HG02678 (cell line): ENCODE measurements at regions not wholly inside any gene's neighbourhood (a gene's known extent, or its start where the extent isn't known, plus 50 kb on each side); places are given as distances from the start of the nearest gene placed in this dataset.
"Not testable (repeated sequence)": the region's sequence is repeated elsewhere in the genome, so short reads cannot be mapped to it uniquely, and the experiment has no call there.

ENCODE experiments used
- ATAC-seq: cut with Tn5 transposase; IDR thresholded peaks from one replicate; pipeline ENCODE4 v1.9.1; 2021; ENCODE audit warnings: mild to moderate bottlenecking, moderate library complexity; ENCODE audit not compliant: unreplicated experiment

DNA sequence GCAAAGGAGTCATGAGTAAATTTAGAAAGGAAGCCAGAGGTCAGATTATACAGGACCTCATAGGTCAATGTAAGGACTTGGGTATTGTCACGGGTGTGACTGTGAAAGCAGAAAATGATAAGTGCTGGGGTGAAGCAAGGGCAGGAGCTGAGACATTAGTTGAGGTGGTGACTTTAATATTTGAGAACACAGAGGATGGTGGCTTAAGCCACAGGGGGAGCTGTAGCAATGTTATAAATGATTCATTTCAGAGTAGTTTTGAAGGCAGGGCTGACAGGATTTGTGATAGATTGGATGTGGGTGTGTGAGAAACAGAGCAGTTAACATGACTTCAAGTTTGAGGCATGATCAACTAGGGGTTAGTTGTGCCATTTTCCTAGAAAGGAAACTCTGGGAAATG, 659.9 kb downstream of the EPM2A start:
- ATAC-seq, result no peak

DNA sequence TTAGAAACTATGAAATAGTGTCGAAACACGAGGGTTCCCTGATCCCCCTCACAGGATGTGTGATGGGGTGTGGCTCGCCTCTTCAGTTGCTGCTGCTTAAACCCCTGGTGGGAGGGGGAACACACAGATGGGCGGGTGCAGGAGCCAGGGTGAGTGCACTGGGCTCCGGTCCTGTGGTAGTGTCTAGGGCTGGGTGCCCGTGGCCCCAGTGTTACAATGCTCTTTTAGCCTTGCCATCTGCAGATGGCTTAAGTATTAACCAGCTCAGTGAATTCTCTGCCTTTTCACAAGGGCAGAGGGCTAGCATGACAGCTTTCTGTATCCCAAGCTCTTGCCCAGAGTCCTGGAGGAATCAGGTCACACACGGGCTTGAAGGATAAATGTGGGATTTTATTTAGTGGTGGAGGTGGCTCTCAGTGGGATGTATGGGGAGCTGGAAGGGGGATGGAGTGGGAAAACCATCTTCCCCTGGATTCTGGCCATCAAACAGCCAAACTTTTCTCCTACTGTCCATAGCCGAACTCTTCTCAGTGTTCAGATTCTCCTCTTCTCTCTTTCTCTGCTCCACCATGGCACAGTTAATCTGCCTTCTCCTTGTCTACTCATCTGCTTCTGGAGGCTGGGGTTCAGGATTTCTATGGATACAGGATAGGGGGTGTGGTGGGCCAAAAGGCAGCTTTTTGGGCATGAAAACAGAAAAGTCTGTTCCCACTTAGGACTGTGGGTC, 659.0 kb downstream of the EPM2A start:
- no peak for ATAC-seq

DNA sequence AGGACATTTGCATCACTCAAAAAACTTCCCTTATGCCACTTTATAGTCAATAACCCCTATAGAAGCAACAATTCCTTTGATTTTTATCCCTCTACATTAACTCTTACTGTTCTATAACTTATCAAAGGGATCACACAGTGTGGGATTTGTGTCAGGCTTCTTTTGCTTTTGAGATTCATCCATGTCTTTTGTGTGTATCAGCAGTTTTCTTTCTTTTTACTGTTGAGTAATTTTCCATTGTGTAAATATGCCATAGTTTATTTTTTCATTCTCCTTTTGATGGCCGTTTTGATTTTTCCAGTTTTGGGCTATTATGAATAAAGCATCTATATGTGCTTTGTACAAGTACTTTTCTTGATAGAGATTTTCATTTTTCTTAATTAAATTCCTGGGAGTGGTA, 657.9 kb downstream of the EPM2A start:
- no peak for ATAC-seq

DNA sequence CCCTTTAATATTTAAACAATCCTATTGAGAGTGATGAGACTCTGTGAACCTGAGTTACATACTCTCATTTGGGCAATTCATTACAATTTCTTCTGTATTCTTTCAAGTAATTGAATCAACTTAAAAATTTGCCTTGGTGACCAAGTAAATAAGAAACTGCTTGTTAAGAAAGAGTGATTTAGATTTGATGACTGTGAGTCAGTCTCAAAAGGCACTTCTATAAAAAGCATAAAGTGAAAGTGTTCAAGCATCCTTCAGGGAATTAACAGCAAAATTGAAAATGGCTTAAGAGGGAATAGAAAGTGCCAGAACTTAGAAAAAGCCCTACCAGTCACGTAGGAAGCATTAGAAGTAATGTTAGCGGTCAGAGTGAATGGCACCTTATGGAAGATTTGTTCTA, 654.7 kb downstream of the EPM2A start:
- no peak for ATAC-seq

DNA sequence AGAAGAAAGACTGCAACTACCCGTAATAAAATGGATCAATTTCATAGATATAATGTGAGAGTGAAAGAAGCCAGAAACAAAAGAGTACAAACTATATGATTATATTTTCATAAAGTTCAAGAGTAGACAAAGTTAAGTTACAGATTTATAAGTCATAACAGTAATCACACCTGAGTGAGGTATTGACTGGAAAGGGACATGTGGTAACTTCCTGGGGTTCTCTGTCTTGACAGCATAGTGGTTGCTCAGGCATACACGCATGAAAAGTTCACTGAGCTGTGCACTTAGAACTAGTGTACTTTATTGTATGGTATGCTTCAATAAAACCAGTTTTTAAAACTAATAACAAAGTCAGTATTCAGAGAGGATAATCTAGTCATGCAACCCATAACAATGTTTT, 653.6 kb downstream of the EPM2A start:
- no peak for ATAC-seq

DNA sequence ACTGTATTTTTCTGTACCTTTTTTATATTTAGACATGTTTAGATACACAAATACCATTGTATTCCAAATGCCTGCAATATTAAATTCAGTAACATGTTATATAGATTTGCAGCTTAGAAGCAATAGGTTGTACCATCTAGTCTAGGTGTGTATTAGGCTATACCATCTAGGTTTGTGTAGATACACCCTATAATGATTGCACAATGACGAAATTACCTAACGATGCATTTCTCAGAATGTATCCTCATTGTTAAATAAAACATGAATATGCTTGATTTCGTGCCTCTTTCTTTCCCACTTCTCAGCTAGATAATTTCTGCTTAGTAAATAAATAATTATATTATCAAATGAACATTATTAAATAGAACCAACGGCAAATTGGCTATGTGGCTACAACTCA, 653.0 kb downstream of the EPM2A start:
- ATAC-seq, result no peak

DNA sequence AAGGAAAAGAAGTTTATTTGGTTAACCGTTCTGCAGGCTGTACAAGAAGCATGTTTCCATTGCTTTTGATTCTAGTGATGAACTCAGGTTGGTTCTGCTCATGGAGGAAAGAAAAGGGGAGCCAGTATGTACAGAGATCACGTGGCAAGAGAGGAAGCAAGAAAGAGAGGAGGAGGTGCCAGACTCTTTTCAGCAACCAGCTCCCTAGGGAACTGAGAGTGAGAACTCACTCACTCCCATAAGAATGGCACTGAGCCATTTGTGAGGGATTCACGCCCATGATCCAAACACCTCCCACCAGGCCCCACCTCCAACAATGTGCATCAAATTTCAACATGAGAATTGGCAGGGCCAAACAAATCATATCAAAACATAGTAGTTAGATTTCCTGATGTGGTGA, 649.1 kb downstream of the EPM2A start:
- no peak for ATAC-seq

DNA sequence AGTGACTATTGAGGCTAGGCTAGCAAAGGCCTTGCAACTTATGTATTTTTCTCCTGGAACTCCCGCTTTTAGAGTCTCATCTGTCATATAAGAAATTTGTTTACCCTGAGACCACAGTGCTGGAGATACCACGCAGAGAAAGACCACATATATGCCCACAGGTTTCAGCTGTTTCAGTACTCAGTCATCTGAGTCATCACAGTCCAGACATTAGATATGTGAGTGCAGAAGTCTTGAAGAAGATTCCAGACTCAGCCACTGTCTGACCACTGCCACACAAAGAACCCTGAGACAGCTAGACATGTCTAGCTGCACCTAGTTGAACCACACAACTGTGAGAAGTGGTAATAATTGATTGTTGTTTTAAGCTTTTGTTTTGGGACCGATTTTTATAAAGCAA, 648.3 kb downstream of the EPM2A start:
- ATAC-seq, result no peak

DNA sequence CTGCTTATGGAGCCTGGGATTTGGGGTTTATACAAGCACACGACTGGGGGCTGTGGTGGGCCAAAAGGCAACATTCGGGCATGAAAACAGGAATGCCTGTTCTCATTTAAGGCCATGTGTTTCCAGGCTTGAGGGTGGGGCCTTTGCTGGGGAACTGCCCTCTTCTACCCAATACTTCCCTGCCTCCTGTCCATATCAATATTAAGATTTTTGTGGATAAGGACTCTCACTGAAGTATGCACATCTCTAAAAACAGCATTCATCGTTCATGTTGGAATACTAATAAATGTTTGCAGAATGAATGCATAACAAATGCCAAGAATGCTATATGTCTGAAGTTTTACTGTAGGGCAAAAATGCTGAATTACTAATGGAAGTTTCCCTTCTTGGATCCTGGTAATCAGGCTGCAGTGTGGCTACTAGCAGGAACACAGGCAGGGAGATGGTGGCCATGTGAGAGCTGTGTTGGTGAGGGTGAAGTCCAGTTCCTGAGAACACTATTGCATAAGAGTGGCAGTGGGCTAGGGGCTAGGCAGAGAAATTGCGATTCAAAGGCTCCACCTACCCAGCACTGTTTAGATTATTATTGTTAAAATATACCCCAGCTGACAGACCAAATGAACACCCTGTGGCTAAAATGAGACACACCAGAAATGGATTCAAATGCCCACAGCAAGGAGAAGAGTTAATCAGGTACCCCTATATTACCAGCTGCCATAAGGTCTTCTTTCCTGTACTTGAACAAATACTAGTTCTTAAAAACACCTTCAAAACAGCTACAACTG, 644.3 kb downstream of the EPM2A start:
- no peak for ATAC-seq

DNA sequence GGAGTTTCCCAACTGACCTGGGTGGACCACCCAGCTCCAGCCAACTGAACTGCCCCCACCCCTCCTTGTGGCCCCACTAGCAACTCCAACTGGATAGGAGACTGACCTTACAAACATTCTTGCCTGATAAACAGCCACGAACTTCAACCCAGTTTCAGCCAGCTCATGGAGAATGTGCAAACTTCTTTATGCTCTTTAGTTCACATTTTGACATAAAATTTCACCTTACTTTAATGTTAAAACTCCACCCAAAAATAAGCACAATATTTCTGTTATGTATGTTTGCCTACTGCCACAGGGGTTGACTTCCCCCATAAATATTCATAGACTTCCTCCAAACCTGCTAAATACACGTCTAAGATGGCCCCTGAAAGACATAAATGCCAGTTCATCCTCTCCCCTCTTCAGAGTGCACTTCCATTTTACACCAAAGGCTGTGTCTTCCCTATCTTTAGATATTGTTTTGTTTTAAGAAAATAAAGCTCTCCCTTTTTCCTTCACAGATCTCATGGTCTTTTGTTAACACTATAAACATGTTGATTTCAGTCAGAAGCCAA, 643.7 kb downstream of the EPM2A start:
- no peak for ATAC-seq

DNA sequence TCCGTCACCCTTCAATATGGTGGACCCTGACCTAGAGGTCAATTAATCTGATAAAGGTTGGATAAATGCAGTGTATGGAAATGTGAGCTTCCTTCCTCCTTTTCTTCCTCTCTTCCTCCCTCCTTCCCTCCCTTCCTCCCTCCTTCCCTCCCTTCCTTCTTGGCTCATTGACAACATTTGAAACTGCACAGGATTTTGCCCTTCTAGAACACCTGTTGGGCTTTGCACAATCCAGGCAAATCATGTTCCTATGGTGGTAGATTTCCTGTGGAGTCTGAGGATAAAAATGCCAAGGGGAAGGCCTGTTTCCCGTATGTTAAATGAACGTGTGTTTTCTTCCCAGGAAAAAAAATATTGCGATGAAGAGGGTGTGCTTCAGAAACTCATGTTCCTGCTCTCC, 642.8 kb downstream of the EPM2A start:
- ATAC-seq, result no peak

DNA sequence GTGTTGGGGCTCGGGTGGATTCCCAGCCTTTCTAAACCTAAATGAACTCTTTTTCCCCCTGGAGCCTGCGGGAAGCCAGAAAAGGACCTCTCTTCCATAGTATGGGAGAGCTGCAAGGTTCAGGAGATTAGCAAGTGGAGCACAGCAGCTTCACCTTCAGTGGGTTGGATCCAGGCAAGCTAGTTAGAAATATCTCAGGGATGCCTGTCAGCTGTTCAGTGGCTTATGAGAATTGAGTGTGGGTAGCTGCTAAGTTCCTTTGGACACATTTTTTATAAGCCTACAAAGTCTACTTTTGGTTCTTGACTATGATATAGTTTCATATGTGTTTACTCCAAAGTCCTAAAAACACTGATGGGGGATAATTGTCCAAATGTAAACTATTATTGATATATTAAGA, 642.1 kb downstream of the EPM2A start:
- ATAC-seq, result no peak

DNA sequence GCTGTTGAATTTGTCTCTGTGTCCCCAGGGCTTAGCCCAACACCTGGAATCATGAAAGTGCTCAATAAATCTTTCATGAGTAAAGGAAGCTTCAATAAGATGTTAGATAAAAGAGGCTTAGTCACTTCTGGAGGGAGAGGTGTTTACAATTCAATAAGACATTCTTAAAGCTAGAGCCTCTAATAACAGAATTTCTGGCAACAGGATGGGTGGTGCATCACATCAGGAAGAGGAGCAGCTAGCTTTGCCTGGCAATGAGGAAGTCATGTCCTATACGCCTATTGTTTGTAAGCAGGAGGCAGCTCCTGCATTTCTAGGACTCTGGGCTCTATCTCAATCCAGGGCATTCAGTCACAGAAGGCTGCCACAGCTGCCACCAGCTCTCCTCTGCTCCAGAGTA, 638.5 kb downstream of the EPM2A start:
- ATAC-seq, result no peak

DNA sequence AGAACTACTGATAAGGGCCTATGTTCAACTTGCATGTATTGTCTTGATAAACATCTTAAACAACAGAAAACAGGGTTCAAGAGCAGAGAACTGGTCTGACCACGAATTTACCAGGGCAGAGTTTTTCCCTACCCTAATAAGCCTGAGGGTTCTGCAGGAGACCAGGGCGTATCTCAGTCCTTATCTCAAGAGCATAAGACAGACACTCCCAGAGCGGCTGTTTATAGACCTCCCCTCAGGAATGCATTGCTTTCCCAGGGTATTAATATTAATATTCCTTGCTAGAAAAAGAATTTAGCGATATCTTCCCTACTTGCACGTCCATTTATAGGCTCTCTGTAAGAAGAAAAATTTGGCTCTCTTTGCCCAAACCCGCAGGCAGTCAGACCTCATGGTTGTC, 637.2 kb downstream of the EPM2A start:
- not testable (repeated sequence) for ATAC-seq

DNA sequence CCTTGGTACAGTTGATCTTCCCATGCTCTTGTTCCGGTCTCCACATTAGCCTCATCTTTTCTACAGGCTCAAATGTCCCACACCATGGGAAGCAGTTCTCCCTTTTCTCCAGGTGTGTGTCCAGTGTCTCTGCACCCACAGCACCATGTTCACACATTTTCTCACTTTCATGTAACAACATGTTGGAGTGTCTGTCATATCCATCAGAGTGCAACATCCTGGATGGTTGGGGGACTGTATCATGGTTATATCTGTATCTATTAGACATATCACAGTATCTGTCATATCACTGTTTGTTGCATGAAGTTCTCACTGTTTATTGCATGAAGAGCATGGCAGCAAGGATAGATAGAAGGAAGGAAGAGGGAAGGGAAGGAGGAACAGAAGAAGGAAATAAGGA, 635.6 kb downstream of the EPM2A start:
- no peak for ATAC-seq

DNA sequence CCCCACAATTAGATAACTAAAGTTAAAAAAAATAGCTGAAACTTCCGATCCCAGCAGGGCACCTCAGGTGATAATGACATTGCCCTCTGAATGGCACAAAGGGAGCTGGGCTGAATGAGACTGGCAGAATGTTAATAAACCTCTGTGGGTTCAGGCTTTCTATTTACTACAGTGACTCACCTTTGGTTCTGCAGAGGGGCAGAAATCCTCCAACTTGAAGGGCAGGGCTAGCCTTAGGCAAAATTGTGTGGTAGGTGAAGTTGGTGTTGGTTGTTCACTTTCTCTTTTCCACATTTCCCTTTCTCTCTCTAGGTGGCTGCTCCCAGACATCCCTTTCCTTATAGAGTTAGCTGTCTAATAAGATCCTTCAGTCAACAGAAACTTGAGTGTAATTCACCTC, 625.2 kb downstream of the EPM2A start:
- ATAC-seq, result no peak

DNA sequence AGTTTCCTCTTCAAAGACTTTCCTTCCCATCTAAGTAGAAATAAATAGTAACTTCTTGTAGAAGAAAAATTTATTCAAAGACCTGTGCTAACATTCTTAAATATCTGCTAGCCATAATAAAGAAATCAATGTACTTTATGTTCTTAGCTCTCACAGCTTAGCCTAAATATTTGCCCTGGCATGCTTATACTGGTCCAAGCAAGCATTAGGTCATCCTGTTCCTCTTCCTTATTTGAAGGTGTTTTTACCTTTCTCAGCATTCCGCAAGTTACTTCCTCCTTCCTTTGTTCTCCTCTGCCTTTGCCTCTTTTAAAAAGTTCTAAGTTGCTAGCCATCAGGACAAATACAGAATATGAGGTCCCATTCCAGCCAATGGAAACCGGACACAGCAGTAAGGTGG, 623.9 kb downstream of the EPM2A start:
- ATAC-seq, result not testable (repeated sequence)

DNA sequence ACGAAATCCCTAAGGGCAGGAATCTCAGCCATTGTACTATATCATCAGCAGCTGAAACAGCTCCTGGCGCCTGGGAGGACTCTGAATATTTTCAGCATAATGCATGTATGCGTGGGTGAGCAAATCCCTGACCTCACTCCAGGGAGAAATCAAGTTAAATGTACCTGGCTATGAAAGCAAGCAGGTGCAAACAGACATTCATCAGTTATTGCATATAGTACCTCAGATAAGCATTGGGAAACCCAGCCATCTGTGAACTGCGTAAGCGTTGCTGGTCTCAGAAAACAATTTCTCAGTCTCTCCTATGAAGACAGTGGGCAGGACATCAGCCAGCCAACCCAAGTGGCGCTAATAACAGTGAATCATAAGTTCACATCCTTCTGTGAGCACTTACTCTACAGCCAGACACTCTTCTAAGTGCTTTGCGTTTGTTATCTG, 622.6 kb downstream of the EPM2A start:
- no peak for ATAC-seq

DNA sequence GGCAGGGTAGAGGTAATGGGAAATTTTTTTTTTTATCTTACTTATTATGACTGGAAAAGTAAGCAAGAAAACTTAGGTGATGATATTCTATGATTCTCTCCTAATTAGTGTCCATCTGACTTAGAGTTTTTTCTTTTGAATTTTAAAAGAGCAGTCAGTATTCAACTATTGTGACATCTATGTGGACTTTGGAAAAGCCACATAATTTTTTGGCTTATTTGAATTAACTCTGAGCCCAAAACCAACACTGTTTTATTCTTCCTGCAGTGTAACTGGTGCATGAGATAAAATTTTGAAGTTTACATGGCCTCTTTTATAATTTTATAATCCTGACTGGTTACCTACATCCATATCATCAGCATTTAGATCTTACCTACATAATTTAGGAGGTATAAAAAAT, 619.7 kb downstream of the EPM2A start:
- ATAC-seq, result no peak

DNA sequence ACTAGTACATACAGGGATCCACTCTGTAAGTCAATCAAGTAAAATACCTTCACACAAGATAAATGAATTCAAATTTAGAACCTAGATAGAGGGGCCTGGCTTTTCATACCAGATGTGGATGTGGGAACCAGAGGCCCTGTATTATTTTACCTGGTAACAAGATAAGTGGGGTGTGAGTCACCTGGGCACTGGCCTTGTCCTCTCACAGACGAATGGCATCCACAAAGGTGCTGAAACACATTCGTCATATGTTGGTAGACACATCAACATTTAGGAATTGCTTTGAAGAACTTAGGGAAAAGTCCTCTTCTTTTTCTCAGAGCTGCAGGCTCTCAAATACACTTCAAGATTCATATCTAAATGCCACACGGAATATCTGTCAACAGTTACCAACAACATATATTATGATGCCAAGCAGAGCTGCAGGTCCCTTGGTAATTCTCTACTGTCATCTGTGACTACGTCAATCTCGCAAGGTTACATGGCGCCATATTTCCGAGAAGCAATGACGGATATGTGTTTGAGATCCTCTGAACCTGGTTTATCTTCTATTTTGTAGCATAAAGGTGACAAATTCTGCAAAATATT, 618.6 kb downstream of the EPM2A start:
- ATAC-seq, result no peak

DNA sequence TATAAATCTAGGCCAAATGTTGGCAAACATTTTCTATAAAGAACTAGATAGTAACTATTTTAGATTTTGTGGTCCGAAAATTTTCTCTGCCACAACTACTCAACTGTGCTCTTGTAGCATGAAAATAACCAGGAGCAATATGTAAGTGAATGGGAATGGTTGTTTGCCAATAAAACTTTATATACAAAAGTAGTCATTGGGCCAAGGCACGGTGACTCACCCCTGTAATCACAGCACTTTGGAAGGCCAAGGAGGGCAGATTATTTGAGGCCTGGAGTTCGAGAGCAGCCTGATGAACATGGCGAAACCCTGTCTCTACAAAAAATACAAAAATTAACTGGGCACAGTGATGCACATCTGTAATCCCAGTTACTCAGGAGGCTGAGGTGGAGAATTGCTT, 617.1 kb downstream of the EPM2A start:
- no peak for ATAC-seq

DNA sequence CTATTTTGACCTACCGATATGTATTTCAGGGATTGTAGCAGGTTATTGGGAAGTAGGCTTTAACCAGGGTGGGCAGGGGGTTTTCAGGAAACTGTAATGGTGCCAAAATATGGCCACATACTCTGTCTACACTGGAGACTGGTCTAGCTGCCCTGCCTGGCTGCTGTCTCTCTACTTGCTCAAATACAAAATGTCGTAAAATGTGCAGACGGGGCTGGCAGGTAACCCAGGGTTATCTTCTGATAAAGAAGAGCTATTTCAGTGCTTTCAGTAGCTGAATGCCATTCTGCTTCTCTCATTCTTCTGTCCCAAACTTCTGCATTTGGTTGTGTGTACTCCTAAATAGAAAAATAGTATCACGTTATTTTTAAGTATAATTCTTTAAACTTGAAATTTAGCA, 616.2 kb downstream of the EPM2A start:
- no peak for ATAC-seq
